ENCODE measurements at regions not wholly inside any gene's neighbourhood (a gene's known extent, or its start where the extent isn't known, plus 50 kb on each side); places are given as distances from the start of the nearest gene placed in this dataset.

DNA sequence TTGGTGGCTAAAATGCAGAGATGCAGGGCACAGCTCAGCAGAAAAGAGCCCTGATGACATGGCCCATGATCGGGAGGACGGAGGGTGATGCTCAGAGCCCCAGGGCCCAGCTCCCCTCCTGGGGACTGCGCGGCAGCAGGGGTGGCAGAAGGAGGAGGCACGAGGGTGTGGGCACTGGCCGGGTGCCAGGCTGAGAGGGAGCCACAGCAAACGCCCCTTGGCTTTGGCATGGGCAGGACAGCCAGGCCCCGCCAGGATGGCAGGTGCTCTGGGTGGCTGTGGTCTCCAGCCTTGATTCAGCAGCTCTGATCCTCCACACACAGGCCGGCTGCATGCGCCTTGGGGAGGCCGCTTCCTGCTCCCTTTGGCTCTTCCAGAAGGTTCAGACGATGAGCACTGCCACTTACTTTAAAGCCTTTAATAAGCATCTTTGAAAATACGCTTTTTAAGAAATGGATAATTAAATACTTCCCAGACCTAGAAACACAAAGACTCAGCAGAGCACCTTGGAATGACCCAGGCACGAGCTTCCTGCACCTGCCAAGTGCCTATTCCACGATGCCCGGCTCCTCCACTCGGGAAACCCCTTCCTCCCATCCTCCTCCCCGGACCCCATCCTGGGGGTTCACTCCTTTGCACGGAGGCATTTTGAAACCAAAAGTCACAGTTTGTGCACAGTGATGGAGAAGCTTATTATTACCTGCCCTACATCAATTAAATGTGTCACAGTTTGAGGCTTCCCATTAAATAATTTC lies 78.5 kb upstream of the SNTG2 start:
- TF ChIP-seq CTCF (IDR thresholded peaks at IDR 0.05) (no peak), ZFX (IDR thresholded peaks at IDR 0.05; ENCODE audit: borderline replicate concordance) (no peak)

All from 22Rv1 (cell line).